Inferior parietal cortex (tissue), 1 donor: ENCODE measurements at regions not wholly inside any gene's neighbourhood (a gene's known extent, or its start where the extent isn't known, plus 50 kb on each side); places are given as distances from the start of the nearest gene placed in this dataset.
A peak's percentile ranks its signal among the peaks of the same experiment; 100 is the strongest.

ENCODE experiments used
- DNase-seq: peaks from one replicate; pipeline ENCODE4 v3.0.0-alpha.2; 2016; ENCODE audit errors: extremely low spot score

- no peak for DNase-seq
Measured at GRCh38 chr4:181908168-181908567, 335.0 kb upstream of the TENM3 start.

DNA sequence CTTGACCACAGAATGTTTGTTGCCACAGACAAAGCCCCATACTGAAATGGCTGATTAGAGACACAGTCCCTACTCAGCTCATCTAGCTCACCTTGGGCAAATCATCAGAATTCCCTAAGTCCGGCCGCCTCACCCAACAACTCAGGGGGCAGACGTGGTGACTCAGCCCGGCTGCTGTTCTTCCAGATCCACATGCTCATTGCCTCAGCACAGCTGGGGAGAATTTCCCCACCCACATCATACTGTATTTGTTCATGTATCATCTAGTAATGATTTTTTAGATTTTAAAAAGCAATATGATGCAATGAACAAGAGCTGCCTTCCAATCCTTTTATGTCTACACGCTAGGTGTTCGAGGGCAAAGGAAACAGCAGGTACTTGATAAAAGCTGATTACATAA is 333.8 kb upstream of the TENM3 start:
- no peak for DNase-seq

DNA sequence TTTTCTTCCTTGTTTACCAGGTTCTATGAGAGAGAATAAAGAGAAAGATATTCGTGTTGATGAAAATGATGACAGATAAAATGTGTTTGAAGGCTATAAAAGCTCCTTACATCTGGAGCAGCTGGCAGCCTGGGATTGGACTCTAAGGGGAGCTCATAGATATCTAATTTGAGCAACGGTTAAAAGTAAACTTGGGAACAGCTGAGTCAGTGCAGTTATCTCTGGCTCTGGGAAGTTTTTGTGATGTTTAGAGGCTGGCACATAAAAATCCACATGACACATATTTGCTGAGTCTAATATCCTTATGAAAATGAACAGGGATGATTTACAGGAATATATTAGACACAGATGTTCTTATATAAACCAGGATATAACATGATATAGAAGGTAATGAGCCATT is 331.8 kb upstream of the TENM3 start:
- no peak for DNase-seq

GRCh38 chr4:181933471-181933870 is 309.7 kb upstream of the TENM3 start:
- no peak for DNase-seq

DNA sequence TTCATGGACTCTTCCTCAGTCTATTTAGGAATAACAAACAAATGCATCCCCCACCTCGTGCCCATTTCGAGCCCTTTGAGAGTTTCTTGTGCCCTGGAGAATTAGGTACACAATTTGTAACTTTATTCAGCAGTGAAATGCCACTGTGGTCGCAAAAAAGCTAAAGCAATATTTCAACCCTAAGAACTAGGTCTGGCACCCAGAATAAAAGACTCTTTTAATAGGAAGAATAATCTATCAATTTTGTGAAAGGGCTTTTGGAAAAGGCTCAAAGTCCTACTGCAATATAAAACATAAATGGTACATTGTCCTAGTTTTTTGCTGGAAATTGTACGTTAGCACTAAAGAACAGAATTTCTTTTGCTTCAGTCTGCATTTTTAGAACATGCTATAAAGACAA is 304.6 kb upstream of the TENM3 start:
- no peak for DNase-seq

DNA sequence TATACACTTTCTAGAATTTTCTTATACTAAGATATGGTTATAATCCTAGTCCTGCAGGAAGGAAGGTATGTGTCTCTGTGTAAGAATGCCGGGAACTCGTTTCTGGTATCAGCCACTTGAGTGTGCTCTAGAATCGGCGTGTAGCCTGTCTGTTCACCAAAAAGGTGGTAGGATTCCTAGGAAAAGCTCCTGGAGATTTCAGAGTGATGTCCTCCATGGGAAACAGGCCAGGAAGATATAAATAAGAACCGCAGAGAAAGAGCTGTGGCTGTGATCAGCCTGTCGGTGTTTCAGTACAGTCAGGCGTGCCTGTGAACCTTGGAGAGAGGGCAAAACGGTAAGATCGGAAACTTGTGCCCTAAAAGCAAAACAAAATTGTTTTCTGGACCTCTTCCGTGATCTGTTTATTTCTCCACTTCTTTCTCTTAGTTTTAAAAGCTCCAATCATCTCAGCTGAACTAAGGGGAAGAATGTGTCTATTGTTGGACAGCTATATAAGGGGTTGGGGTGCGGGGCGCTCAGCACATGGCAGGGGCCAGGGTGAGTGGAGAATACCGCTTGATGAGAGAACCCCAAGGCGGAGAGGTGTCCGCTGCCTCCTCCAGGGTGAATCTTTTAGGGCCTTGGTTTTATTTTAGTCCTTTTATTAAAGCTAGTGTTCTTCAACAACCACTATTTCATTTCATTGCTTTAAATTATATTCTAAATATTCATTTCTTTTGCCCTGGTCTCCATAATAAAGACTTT is 303.8 kb upstream of the TENM3 start:
- peak; percentile 35 for DNase-seq

DNA sequence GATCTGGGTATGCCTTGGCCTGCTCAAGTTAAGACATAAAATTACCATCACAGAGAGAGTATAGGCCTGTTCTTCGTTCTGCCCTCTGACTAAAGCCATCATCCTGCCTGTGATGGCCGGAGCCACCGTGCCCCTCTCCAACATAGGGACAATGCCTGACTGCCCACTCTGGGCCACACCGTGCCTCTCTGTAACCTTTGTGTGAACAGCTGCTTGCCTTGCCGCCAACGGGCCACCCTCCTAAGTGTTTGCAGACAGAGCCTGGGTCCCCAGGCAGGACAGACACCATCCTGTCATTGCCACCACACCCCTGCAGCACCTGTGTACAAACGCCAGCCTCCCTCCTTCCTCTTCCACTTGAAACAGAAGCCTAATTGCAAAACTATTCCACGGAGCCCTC is 298.7 kb upstream of the TENM3 start:
- no peak for DNase-seq

DNA sequence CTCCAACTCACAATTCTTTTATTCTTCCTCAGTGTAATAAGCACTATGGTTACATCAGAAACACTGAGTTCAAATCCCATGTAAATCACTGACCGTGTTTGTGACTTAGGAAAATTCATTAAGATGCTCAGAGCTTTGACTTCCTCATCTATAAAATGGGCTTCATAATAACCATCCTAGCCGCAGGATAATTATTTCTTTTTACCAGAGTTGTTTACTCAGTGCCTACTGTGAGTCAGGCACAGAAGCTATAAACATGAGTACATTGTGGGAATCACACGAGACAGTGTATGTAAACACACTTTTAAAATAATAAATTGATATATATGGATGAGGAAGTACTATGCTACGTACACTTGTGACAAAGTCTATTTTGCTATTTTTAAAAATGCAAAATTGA is 296.3 kb upstream of the TENM3 start:
- DNase-seq: no peak

- DNase-seq: no peak
Measured at GRCh38 chr4:181948839-181949382, 294.3 kb upstream of the TENM3 start.

DNA sequence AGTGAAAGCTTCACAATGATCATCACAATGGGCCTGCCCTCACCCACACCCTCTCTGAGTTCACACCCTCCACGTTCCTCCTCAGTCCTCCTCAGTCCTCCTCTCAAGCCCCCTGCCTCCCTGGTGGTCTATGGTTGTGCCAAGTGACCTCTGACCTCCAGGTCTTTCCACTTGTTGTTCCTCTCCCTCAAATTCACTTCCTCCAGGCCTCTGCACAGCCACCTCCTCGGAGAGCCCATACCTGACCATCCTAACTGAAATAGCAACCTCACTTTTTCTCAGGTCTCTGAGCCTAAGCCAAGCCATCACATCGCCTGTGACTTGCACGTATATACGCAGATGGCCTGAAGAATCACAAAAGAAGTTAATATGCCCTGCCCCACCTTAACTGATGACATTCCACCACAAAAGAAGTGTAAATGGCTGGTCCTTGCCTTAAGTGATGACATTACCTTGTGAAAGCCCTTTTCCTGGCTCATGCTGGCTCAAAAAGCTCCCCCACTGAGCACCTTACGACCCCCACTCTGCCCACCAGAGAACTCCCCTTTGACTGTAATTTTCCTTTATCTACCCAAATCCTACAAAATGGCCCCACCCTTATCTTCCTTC is 293.4 kb upstream of the TENM3 start:
- DNase-seq: no peak

- no peak for DNase-seq
Measured at GRCh38 chr4:181950372-181951127, 292.7 kb upstream of the TENM3 start.

- DNase-seq: no peak
Measured at GRCh38 chr4:181951265-181951664, 291.9 kb upstream of the TENM3 start.

GRCh38 chr4:181952478-181952877 is 290.7 kb upstream of the TENM3 start:
- no peak for DNase-seq

GRCh38 chr4:181956512-181956911 is 286.7 kb upstream of the TENM3 start:
- no peak for DNase-seq

GRCh38 chr4:181957088-181957487 is 286.1 kb upstream of the TENM3 start:
- DNase-seq: peak; percentile 8

- DNase-seq: no peak
Measured at GRCh38 chr4:181958446-181958845, 284.8 kb upstream of the TENM3 start.

DNA sequence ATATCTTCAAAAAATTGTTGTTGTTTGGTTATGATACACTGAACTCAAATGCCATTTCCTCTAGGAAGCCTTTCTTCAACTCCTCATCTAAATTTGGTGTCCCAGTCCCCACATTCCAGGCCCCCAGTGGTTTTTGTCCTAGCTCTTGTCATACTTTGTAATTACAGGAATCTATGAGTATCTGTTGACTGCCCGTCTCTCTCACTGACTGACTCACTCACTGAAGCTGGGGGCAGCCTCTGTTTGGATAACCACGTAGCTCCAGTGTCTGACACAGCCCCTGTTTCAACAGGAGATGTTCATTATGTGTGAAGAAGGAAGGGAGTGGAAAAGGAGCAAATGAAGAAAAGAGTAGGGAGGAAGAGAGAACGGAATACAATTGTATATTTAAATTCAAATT is 284.1 kb upstream of the TENM3 start:
- no peak for DNase-seq

- no peak for DNase-seq
Measured at GRCh38 chr4:181960384-181960783, 282.8 kb upstream of the TENM3 start.

DNA sequence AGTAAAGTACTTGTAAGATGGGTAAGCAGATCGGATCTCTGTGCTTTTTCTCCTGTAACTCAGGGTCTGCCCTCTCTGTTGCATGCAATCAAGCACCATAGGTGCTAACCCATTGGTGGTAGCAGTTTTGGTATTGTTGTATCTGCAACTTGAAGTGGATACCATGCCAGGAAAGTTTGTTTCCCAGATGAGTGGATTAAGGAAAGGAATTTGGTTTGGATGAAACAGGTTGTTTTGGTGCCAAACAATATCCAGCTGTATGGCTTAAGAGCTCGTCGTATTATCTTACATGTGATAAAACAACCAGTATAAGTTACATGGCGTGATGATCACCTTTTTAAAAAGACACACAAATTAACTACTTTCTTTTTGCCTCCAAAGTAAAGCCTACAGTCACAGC is 280.9 kb upstream of the TENM3 start:
- DNase-seq: no peak

DNA sequence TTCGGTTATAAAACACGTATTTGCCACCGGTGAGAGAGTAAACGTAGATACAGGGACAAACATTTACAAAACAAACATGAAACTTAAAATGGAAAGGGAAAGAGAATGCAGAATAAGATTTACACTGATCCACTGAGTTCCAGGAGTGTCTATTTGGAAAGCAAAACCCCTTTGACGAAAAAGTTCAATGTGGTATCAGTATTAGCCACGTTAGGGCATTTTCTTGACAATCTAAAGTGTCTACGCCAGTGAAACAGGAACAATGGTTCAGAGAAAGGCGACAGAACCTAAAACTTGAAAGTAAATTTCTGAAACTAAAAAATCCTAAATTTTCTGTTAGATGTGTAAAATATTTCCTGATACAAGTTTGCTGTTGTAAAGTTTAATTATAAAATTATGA is 278.5 kb upstream of the TENM3 start:
- no peak for DNase-seq

DNA sequence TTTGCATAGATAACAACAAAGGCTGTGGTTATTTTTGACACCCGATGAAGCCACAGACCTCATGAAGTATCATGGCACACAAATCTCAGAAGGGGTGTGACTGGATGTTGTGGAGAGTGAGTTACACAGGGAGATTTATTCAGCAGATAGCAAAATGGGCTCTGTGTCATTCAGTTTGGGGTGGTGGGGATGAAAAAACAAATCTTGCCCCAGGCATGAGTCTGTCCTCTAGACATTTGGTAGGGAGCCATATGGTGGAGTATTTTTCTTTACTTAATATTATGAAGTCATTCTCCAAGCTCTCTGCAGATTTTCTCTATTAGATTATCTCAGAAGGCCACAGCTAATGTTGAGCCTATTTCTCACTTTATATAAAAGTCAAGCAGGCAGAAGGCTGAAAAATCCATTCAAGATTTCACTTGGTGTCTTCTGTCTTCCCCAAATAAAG is 277.1 kb upstream of the TENM3 start:
- no peak for DNase-seq

DNA sequence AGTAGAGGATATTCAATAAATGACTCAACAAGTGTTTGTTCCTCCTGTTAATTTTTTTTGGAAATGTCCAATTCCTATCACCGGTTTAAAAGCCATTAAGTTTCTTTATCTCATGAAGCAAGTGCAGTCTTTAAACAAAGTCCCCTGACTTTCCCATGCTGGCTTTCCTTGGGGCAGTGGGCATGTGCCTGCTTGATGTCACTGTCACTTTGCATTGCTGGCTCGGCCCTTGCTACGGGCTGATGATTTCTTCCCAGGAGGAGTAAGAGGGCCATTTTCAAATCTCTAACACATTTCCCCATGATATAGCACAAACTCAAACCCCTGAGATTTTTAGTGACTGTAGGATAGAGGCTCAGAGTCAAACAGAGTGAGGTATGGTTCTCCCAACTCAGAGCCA is 275.8 kb upstream of the TENM3 start:
- no peak for DNase-seq

DNA sequence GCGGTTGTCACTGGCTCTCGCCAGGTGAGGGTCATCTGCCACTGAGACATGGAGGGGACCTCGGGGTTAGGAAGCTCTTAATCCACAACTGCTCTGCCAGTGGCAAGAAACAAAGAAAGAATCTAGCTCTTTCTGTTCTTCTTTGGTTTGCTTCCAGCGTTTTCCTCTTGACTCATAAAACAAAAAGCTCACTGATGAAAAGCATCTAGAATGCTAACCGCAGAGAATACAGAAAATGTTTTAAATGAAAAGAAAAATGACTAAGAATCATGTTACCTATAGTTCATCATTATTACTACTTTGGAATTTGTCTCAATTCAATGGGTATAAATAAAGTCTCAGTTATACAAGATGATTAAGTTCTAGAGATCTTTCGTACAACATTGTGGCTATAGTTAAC is 274.8 kb upstream of the TENM3 start:
- DNase-seq: no peak
